B cell (primary cell): ENCODE measurements at regions not wholly inside any gene's neighbourhood (a gene's known extent, or its start where the extent isn't known, plus 50 kb on each side); places are given as distances from the start of the nearest gene placed in this dataset.
"Not testable (repeated sequence)": the region's sequence is repeated elsewhere in the genome, so short reads cannot be mapped to it uniquely, and the experiment has no call there.

Source experiments
- ATAC-seq: fragments of 200-7000 bp; cut with Tn5 transposase; one replicate; pipeline ENCODE4 v1.10.0; 2021; ENCODE audit warnings: low read depth, mild to moderate bottlenecking, moderate number of reproducible peaks, moderate library complexity
- CTCF ChIA-PET: fragments of 350-600 bp; sonication (Branson Sonifier 250); formaldehyde crosslinking; loops from one replicate; lab custom pipeline; 2021; ENCODE audit warnings: antibody characterized with exemption, inconsistent platforms; lab: Charles Lee
- POLR2A ChIA-PET: fragments of 350-600 bp; sonication (Branson Sonifier 250); formaldehyde crosslinking; loops from one replicate; lab custom pipeline; 2021; ENCODE audit warnings: antibody characterized with exemption; lab: Charles Lee
- DNase-seq: peaks from one replicate; pipeline ENCODE4 v3.0.0; 2013
- H2AFZ ChIP-seq: 2 replicates; pipeline ENCODE4 v1.6.1; 2012; ENCODE audit warnings: mild to moderate bottlenecking, low read depth, low read length; ENCODE audit not compliant: insufficient read depth, poor library complexity, severe bottlenecking
- H3K27ac ChIP-seq, 2 donors: 1 replicate in 1 of 2; 2 replicates in 1 of 2; pipeline ENCODE4 v1.5.1; 2012 to 2013; ENCODE audit warnings: low read length in 2 of 2, mild to moderate bottlenecking in 2 of 2, moderate library complexity in 1 of 2
- H3K27me3 ChIP-seq, 4 experiments: fragments of 200-600 bp in 1 of 4; sonication (generic) in 1 of 4; replicated peaks in 1 of 4; 1 replicate in 2 of 4; 2 replicates in 2 of 4; pipeline versions ENCODE4 v1.6.1 to v1.7.0; 2013 to 2016; ENCODE audit warnings: low read length in 3 of 4, mild to moderate bottlenecking in 2 of 4, mixed read lengths in 1 of 4, moderate library complexity in 1 of 4; ENCODE audit not compliant: insufficient read depth in 4 of 4, control insufficient read depth in 3 of 4; ENCODE audit errors: control extremely low read depth in 1 of 4
- H3K36me3 ChIP-seq, 2 experiments: replicated peaks in 1 of 2; 1 replicate in 1 of 2; 2 replicates in 1 of 2; pipeline versions ENCODE4 v1.6.1 to v1.7.1; 2013; ENCODE audit warnings: low read length in 1 of 2; ENCODE audit not compliant: insufficient read depth in 2 of 2, control insufficient read depth in 1 of 2; ENCODE audit errors: control extremely low read depth in 1 of 2, extremely low read depth in 1 of 2
- H3K4me1 ChIP-seq, 2 donors: fragments of 200-600 bp in 1 of 2; sonication (generic) in 1 of 2; 1 replicate in 1 of 2; 2 replicates in 1 of 2; pipeline versions ENCODE4 v1.5.1 to v1.6.1; 2013 to 2017; ENCODE audit warnings: low read length in 2 of 2; ENCODE audit not compliant: control insufficient read depth in 2 of 2, insufficient read depth in 2 of 2
- H3K4me2 ChIP-seq: replicated peaks from 2 replicates; pipeline ENCODE3; 2012; ENCODE audit warnings: mild to moderate bottlenecking, low read depth, low read length; ENCODE audit not compliant: poor library complexity, severe bottlenecking
- H3K4me3 ChIP-seq, 5 experiments: fragments of 200-600 bp in 1 of 5; sonication (generic) in 1 of 5; 1 replicate in 3 of 5; 2 replicates in 2 of 5; pipeline versions ENCODE4 v1.5.1 to v1.7.0; 2011 to 2016; ENCODE audit warnings: low read length in 4 of 5, mild to moderate bottlenecking in 4 of 5, low read depth in 2 of 5, control low read depth in 1 of 5, moderate library complexity in 1 of 5; ENCODE audit not compliant: insufficient read depth in 1 of 5; ENCODE audit errors: control extremely low read depth in 1 of 5, extremely low read depth in 1 of 5
- H3K79me2 ChIP-seq: fragments of 200-600 bp; sonication (generic); one replicate; pipeline ENCODE4 v1.6.0; 2016; ENCODE audit warnings: low read length; ENCODE audit not compliant: control insufficient read depth, insufficient read depth
- H3K9ac ChIP-seq: fragments of 200-600 bp; sonication (generic); 2 replicates; pipeline ENCODE4 v1.6.1; 2017; ENCODE audit warnings: mild to moderate bottlenecking, low read length, moderate library complexity
- H3K9me3 ChIP-seq, 3 donors: one replicate each; pipeline versions ENCODE4 v1.6.1 to v1.7.1; 2013; ENCODE audit warnings: low read length in 2 of 3; ENCODE audit not compliant: control insufficient read depth in 2 of 3, insufficient read depth in 1 of 3; ENCODE audit errors: control extremely low read depth in 1 of 3
- H4K20me1 ChIP-seq: 2 replicates; pipeline ENCODE4 v1.6.0; 2012; ENCODE audit warnings: mild to moderate bottlenecking, low read length; ENCODE audit not compliant: insufficient read depth, control insufficient read depth, poor library complexity, severe bottlenecking
- H3K27ac Mint-ChIP-seq: one replicate; pipeline ENCODE4 v1.8.0; 2021; ENCODE audit warnings: mixed read lengths
- H3K27me3 Mint-ChIP-seq: one replicate; pipeline ENCODE4 v1.8.0; 2021; ENCODE audit warnings: mixed read lengths
- H3K4me1 Mint-ChIP-seq: one replicate; pipeline ENCODE4 v1.8.0; 2021; ENCODE audit warnings: mixed read lengths
- H3K4me3 Mint-ChIP-seq: one replicate; pipeline ENCODE4 v1.8.0; 2021; ENCODE audit warnings: mixed read lengths
- H3K9me3 Mint-ChIP-seq: one replicate; pipeline ENCODE4 v1.8.0; 2022; ENCODE audit warnings: mixed read lengths; ENCODE audit not compliant: insufficient read depth
- EZH2 ChIP-seq: IDR thresholded peaks from 2 replicates; pipeline ENCODE4 v1.6.1; 2012; ENCODE audit warnings: borderline replicate concordance, low read depth, mild to moderate bottlenecking, moderate library complexity, low read length; ENCODE audit not compliant: insufficient read depth, poor library complexity, severe bottlenecking
- WGBS: methylation state at CpG from one replicate; pipeline ENCODE4 v1.1.5; 2013; ENCODE audit warnings: missing lambda C conversion rate; ENCODE audit not compliant: insufficient coverage; 5-methylcytosine and 5-hydroxymethylcytosine counted together
- intact Hi-C: fragments of 100-400 bp; cut with micrococcal nuclease; formaldehyde crosslinking; loops from one replicate; pipeline ENCODE4 v1.10.0; 2022
- TF ChIP-seq, protein P1 (sequence below): fragments of 200-600 bp; IDR thresholded peaks from one replicate; pipeline ENCODE4 v1.8.0; 2022; ENCODE audit warnings: antibody characterized with exemption, mild to moderate bottlenecking

GRCh38 chr2:91974401-91975129 lies 2896.7 kb upstream of the TEKT4 start:
- TF ChIP-seq, protein P1, sequence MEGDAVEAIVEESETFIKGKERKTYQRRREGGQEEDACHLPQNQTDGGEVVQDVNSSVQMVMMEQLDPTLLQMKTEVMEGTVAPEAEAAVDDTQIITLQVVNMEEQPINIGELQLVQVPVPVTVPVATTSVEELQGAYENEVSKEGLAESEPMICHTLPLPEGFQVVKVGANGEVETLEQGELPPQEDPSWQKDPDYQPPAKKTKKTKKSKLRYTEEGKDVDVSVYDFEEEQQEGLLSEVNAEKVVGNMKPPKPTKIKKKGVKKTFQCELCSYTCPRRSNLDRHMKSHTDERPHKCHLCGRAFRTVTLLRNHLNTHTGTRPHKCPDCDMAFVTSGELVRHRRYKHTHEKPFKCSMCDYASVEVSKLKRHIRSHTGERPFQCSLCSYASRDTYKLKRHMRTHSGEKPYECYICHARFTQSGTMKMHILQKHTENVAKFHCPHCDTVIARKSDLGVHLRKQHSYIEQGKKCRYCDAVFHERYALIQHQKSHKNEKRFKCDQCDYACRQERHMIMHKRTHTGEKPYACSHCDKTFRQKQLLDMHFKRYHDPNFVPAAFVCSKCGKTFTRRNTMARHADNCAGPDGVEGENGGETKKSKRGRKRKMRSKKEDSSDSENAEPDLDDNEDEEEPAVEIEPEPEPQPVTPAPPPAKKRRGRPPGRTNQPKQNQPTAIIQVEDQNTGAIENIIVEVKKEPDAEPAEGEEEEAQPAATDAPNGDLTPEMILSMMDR: no peak
- no peak for TF ChIP-seq EZH2
- ChIA-PET CTCF (interaction anchor here (0.9 kb wide), 1 partner anchor 33 kb away, joined by 3 read pairs; no protein-coding TSS in a partner anchor), POLR2A (no interaction called here)
- Histone ChIP-seq H3K4me2 (no peak overlapping the region), H3K27me3 (no peaks in the 10 kb centered on the region), H3K4me3 (no peak overlapping the region), H3K4me1 (no peaks in the 10 kb centered on the region), H3K79me2 (no peaks in the 10 kb centered on the region), H3K36me3 (no peaks in the 10 kb centered on the region), H3K9ac (no peak overlapping the region), H4K20me1 (no peaks in the 10 kb centered on the region), H2AFZ (no peak overlapping the region), H3K9me3 (peaks cover 0 to 14% (median 0%) of the 10 kb centered on the region in 3 donors), H3K27ac (no peak overlapping the region)
- DNase-seq (no peak), ATAC-seq (no peak)
- intact Hi-C loops: no loop called here
- H3K27ac Mint-ChIP-seq: no peak overlapping the region
- no peaks in the 10 kb centered on the region for H3K27me3 Mint-ChIP-seq
- no peaks in the 10 kb centered on the region for H3K4me1 Mint-ChIP-seq
- H3K4me3 Mint-ChIP-seq: no peak overlapping the region
- no peaks in the 10 kb centered on the region for H3K9me3 Mint-ChIP-seq
- 62% methylated on average over 79 of the region's 80 CpGs for WGBS

DNA sequence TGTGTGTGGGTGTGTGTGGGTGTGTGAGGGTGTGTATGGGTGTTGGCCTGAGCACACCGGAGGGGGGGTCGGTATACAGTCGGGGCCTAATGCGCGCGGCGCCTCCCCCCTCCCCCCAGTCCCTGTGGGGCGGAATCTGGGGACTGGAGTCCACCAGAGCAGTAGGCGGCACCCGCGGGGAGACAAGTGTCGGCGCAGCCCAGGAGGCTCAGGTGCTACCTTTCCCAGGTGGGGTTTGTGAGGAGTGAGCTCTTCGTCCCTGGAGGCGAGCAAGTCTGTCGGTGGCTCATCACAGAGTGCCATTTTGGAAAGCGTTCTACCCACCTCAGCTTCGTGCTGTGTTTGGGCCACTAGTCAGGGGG lies 2896.1 kb upstream of the TEKT4 start:
- Histone ChIP-seq H3K9ac (no peak overlapping the region), H4K20me1 (no peaks in the 10 kb centered on the region), H3K4me3 (no peak overlapping the region), H3K27ac (no peak overlapping the region), H3K4me2 (no peak overlapping the region), H2AFZ (no peak overlapping the region), H3K36me3 (no peaks in the 10 kb centered on the region), H3K9me3 (peaks cover 0 to 16% (median 0%) of the 10 kb centered on the region in 3 donors), H3K27me3 (no peaks in the 10 kb centered on the region), H3K4me1 (no peaks in the 10 kb centered on the region), H3K79me2 (no peaks in the 10 kb centered on the region)
- no peaks in the 10 kb centered on the region for H3K4me1 Mint-ChIP-seq
- ChIA-PET POLR2A (no interaction called here), CTCF (interaction anchor here (0.9 kb wide), 1 partner anchor 32 kb away, joined by 3 read pairs; no protein-coding TSS in a partner anchor)
- no peaks in the 10 kb centered on the region for H3K27me3 Mint-ChIP-seq
- 85% methylated on average over 5 of the region's 18 CpGs for WGBS
- DNase-seq (no peak), ATAC-seq (no peak)
- TF ChIP-seq EZH2: no peak
- TF ChIP-seq, protein P1: no peak
- no peak overlapping the region for H3K27ac Mint-ChIP-seq
- no peaks in the 10 kb centered on the region for H3K9me3 Mint-ChIP-seq
- intact Hi-C loops: no loop called here
- no peak overlapping the region for H3K4me3 Mint-ChIP-seq

DNA sequence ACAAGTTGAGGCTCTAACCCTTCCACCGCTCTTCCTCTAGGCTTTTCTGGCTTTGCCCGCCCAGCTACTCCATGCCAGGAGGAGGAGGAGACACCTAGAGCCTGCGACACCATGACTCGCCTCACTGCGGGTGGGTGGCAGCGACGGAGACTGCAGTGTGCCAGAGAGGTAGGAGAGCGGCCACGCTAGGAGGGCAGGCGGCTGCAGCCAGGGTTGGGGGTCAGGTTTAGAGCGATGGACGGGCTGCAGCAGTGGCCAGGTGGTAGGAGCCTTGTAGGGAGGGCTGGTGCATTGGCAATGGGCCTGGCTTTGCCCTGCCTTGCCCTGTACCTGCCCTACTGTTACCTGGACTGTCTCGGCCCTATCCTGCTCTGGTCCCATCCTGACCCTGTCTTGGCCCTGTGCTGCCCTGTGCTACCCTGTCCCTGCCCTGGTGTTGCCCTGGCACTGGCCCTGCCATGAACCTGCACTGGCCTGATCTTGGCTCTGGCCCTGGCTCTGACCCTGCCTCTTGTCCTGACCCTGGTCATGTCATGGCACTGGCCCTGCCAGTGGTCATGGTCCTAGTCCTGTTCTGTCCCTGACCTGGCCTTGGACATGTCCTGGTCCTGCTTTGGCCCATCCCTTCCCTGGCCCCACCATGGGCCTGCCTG lies 2890.1 kb upstream of the TEKT4 start:
- intact Hi-C loops, H3K27me3 Mint-ChIP-seq, H3K27ac ChIP-seq, CTCF ChIA-PET, H3K36me3 ChIP-seq, H3K9me3 Mint-ChIP-seq, H3K4me1 Mint-ChIP-seq, H3K4me2 ChIP-seq, H3K79me2 ChIP-seq, ATAC-seq, H2AFZ ChIP-seq, H3K9ac ChIP-seq, H3K27ac Mint-ChIP-seq, H3K4me3 ChIP-seq, POLR2A ChIA-PET, H3K4me1 ChIP-seq, H3K4me3 Mint-ChIP-seq, H3K27me3 ChIP-seq, DNase-seq, H4K20me1 ChIP-seq: not testable (repeated sequence)
- H3K9me3 ChIP-seq: peaks cover 0 to 36% (median 0%) of the 10 kb centered on the region in 3 donors
- whole genome bisulfite sequencing: 89% methylated on average over 13 of the region's 13 CpGs
